Hepatocyte (in vitro differentiated cells): ENCODE measurements at regions not wholly inside any gene's neighbourhood (a gene's known extent, or its start where the extent isn't known, plus 50 kb on each side); places are given as distances from the start of the nearest gene placed in this dataset.

ENCODE experiments used
- CTCF ChIP-seq: fragments of 200-600 bp; sonication (generic); IDR thresholded peaks from 2 replicates; pipeline ENCODE4 v1.5.1; 2016; ENCODE audit warnings: antibody characterized with exemption, mild to moderate bottlenecking; ENCODE audit not compliant: poor library complexity
- EZH2 ChIP-seq: fragments of 200-600 bp; sonication (generic); IDR thresholded peaks from 2 replicates; pipeline ENCODE4 v1.6.1; 2016; ENCODE audit warnings: antibody characterized with exemption, mild to moderate bottlenecking, borderline replicate concordance

- no peak for TF ChIP-seq CTCF
- no peak for TF ChIP-seq EZH2
Measured at GRCh38 chr12:127275416-127275815, 991.6 kb upstream of the TMEM132C start.
